SIG-M5 (cell line): ENCODE measurements at regions not wholly inside any gene's neighbourhood (a gene's known extent, or its start where the extent isn't known, plus 50 kb on each side); places are given as distances from the start of the nearest gene placed in this dataset.

Experiments used
- DNase-seq: peaks from one replicate; lab custom pipeline; 2025; lab: John Stamatoyannopoulos, UW

DNA sequence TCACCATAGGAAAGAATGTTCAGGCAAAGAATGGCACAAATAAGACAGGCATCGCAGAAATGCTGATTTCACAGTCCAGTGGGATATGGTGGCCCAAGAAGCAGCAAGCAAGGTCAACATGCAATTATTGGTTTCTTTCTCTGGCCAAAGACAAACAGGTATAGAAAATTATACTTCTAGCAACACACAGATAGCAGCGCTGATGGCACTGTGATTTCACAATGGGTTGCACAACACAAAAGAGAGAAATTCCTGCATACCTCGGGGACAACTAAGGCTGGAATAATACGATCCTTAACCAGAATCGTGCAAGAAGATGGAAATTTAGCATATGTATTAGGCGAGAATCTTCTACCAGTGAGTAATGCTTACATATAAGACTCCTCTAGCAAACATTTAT, 76.3 kb upstream of the NR2F2 start:
- DNase-seq: no peak

DNA sequence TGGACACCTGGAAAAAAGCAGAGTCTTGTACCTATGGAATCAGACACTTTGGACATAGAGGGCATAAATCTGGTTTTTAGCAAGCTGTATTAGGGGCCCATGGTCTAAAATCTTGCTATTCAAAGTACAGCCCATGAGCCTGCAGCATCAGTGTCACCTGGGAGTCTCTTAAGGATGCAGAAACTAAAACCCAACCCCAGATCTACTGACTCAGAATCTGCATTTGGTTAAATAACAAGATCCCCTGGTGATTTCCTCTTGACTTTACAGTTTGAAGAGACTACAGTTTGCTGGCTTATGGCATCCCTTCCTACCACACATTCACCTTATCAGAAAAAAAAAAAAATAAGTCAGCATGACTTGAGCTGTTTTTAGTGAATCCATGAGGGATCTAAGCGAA, 74.9 kb upstream of the NR2F2 start:
- DNase-seq: no peak

DNA sequence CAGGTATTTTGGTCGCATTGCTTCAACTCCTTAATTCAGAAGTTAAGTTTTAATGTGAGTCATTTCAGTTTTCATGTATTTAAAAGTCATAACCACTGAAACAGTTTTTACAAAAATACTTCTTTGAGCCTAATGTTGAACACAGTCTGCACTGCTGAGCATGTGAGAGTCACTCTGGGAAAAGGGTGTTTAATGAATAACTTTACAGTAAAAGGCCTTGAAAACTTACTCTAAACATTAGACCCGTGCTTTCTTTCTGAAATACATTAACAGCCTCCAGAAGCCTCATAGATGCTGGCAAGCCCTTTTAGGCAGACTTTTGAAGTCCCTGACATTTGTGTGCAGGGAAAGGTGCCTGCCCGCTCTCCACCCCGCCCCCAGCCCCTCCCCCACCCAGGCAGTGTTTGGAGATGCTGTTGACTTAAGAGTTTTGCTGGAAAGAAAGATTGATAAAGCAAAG, 68.9 kb upstream of the NR2F2 start:
- DNase-seq: no peak

DNA sequence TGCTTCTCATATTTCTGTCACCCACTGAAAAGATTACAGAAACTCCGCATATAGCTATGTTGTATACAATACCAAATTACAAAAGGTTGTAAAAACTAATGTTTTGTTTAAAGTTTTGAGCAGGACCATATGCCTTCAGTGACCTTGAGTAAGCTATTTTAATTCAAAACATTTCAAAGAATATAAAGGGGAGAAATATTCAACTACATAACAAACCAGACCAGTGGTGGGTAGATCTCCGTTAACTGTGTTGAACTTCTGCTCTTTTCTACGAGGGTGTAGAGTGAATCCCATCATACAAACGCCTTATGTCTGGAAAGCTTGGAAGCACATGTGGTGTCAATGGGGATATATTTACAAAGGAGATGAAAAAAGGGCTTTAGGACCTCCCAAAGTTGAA, 68.4 kb upstream of the NR2F2 start:
- no peak for DNase-seq

DNA sequence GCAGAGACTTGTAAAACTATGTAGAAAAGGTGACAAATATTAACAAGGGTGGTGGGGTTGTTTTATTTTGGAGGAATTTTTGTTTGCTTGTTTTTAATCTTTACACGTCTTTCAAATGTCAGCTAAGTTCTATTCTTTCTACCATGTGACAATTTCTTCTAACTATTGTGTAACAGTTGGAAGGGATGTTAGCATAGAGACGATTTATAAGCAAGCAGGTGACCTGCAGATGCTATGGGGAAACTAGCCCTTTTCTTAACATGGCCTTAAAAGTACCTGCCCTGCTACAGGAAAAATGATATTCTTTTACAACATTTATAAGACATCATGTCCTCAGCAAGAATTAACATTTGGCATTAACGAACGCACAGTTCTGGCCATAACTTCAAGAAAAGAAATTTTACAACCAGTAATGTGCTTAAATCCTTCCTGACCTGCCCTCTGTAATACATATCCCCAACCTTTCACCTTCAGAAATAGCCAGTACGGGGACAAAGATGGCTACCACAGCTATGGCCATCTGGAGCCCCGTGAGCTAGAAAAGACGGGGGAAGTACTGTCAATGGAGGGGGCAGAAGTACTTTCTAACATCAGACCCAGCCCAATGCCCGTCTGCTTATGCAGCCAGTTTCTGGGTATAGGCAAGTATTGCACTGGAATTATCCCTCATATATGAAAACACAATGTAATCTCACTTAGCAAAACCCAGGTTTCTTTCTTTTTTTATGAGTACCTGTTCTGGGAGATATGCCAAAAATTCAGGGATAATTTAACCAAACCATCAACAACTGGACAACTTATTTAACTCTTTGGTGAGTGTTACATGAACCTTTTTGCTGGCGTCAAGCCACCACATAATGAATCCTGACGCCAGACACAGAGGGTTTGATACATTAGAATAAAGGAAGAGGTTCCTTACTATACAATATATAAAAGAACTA, 67.7 kb upstream of the NR2F2 start:
- DNase-seq: no peak

DNA sequence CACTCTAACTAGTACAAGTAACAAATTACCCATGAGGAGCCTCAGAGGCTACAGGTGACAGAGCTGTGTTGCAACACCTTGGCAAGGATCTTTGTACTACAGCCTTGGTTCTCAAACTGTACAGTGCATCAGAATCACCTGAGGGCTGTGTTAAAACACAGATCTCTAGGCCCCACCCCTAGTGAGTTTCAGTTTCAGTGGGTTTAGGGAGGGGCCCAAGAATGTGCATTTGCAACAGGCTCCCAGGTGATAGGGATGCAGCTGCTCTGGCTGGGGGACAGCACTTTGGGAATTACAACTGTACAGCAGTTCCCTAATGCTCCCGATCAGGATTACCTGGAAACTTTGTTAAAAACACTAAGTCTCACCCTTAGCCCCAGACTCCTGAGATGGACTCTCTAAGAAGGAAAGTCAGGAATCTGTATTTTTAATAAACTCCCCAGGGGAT, 66.1 kb upstream of the NR2F2 start:
- no peak for DNase-seq

DNA sequence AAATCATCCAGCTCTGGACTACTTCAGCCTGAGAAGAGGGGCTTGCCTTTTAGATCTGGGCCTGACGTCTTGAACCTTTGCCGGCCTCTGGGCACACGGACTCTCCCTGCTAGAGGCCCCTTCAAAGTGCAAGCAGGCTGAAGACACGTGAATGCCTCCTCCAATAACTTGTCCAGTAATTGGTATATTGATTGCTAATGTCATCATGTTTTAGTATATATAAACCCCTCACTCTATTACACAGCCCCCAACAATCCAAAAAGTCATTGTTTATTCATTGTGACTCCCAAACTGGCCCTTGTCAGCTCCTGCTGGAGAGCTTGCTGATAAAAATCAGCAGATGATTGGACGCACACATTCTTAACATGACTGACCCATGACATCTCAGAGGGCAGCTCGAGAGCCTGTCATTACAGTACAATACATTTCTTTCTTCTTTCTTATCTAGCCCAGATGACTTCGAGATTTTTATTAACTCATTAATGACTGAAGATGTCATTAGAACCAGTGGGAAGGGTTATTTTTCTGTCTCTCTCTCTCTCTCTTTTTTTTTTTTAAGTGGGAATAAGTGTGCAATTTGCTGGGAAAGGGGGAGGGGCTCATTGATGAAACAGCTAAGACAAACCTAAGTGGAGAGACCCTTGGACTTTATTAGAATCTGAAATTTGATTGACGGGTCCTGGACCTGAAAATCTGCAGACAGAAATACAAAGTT, 65.5 kb upstream of the NR2F2 start:
- no peak for DNase-seq

DNA sequence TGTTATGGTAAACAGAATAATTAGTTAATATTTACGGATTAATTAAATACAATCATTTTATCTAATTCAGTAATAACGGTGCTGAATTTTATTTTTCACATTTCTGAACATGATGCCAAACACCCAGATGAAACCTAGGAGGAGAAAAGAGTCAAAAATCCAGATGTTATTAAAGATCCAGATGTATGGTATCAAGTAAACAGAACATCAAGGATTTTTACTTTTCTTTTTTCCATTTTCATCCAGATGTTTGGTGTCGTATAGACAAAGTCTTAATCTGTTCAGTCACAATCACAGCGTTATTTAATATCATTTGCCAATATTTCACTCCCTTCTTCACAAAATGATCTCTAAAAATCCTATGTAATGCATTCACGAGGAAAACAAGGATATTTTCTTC, 64.0 kb upstream of the NR2F2 start:
- DNase-seq: no peak

DNA sequence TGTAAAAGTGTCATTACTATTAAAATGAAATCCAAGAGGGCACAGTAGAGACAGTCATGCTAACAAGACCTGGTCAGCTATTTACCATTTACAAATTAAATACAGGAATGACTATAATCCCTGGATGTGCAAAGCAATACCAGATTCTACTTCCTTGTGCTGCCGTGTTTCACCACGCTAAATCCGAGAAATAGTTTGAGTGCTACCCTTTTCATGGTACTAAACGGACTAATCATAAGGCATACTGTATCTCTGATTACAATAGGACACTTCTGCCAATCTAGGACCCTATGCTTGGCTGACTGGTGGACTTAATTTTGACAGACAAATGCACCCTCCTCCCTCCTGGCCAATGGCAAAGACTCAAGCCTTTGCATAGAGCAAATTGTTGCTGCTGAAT, 63.0 kb upstream of the NR2F2 start:
- DNase-seq: no peak

DNA sequence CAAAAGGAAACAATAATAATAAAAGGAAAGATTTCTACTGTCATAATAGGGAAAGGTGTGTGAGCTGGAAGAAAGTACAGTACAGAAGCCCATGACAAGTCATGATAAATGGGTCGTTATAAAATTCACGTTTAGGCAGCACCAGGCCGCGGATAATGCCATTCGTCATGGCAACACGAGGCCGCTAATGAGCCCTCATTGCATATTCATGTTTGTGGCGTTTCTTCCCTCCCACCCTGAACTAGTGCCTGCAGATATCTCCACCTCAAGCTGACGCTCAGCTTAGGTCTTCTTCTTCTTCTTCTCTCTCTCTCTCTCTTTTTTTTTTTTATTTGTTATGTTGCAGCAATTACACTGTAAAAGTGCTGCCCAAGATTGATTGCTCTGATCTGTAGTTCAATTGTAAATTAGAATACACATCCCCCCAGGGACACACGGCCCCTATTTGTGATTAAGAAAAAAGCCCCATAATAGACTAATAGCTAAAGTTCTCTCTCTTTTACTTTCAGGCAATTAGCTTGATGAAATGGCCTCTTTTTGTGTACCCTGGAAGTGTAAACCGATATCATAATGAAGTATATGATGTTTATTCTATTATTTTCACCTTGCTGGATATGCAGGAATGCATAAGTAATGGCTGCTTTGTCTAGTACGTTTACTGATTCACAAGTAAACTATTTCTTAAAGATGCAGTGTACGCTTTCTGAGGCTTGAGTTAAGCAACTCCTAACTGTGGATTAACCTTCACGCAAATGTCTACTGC, 61.9 kb upstream of the NR2F2 start:
- DNase-seq: no peak

DNA sequence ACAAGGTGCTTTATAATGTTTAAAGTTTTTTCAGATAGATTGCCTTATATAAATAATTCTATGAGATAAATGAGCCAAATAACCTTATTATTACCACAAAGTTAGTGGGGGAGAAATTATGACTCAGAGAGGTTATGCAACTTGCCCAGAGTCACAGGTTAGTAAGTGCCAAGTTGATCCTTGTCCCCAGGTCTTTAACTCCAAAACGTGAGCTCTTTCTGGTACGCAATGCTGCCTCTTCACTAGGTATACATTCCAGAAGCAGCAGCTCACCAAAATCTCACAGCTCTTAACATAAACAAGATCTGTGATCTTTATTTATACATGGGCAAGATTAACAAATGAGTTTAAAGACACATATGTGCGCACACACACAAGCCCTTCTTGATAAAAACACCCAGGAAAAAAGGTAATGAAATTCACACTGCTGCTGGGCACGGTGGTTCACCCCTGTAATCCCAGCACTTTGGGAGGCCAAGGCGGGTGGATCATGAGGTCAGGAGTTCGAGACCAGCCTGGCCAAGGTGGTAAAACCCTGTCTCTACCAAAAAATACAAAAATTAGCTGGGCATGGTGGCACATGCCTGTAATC, 59.8 kb upstream of the NR2F2 start:
- no peak for DNase-seq

DNA sequence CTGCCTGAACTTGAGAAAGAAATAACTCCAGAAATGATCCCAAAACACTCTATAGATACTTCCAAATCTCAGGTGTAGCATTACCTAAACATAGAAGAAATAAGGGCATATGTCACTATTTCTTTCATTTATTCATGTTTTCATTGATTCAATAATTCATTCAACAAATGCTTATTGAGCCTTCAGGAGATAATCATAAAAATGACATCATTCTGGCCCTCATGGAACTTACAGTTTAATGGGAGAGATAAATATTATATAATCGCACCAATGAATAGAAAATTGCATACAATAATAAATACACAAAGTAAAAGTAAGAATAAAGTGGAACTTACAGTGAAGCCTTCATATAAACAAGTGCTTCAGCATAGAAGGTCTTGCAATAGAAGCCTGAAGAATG, 58.1 kb upstream of the NR2F2 start:
- DNase-seq: no peak

DNA sequence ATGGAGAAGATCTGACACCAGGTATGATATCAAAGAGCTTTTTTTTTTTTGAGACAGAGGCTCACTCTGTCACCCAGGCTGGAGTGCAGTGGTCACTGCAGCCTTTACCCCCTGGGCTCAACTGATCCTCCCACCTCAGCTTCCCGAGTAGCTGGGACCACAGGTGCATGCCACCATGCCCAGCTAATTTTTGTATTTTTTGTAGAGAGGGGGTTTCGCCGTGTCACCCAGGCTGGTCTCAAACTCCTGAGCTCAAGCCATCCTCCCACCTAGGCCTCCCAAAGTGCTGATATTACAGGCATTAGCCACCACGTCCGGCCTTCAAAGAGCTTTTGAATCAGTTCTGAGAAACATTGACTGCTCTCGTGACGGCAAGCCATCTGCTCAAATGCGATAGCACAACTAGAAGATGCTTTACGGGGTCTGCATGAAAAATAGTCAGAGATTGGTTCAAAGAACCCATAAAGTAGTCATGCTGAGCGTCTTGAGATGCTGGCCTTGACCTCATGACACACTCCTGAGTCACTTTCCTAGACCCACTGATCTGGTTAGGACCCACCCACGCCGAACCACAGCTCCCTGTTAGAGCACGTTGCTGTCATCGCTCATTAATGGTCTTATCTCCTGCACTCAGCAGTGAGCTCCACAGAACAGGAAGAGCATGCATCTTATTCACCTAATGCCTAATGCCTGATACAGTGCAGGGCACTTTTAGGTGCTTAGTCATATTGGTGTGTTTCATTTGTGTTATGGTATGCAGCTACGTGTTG, 57.0 kb upstream of the NR2F2 start:
- DNase-seq: no peak

DNA sequence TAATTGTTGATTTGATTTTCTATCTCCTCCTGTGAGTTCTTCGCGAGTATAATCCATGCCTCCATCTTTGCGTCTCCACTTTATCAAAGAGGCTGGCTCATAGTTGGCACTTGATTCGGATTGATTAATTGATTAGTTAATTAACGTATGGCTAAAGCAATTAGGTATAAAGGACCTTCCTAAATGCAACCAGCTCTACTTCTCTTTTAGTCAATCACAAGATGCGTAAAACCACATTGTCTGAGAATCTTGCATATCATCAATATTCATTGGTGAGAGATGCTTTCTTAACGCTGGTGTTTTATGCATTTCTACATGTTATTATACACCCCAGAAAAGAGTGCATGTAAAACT, 56.4 kb upstream of the NR2F2 start:
- no peak for DNase-seq

DNA sequence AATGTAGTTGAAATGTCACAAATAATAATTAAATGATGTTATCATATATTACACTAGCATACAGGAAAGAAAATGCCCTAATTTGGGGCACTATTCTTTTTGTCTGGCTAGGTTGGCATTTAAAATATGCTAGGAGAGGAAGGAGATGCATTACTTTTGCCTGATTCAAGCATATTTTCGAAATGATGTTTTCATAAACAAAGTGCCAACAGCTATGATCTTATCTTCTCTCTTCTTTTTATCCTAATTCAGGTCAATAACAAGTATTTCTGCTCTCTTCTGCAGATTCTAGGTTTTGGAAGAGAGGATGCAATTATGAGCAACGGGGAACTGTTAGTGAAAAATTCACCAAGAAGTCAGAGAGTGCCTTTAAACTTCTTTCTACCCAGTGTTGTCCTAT, 55.8 kb upstream of the NR2F2 start:
- no peak for DNase-seq

DNA sequence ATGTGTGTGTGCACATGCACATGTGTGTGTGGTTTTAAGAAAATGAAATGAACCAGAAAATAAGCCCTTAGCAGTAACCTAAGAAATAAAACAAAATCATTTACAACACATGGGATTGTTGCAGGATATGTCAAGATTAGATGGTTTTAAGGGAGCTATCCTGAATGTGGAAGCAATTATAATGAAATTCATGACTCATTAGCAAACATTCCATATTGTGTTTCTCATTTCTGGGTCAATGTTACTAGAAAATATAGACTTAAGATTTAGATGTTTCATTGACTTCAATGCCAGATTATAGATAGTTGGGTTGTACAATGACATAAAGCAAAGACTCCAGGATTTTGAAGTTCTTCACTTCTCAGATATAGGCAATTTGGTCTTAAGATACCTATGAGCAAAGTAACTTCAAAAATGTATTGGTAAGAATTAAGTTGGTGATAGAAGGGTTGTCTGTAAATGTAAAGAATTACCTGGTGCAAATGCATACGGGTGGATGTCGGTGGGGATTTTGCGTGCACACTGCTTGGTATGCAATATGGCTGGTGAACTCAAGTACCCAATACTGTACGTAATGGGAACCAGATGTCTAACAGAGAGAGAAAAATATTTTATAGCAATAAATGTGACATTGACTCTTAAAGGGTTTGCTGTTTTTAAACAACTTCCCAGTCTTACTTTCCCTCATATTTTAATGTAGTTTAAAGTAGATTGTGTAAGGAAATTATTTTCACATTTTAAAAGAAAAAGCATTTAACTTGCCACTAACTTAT, 53.9 kb upstream of the NR2F2 start:
- no peak for DNase-seq
